Fibroblast of lung (primary cell): ENCODE measurements at regions not wholly inside any gene's neighbourhood (a gene's known extent, or its start where the extent isn't known, plus 50 kb on each side); places are given as distances from the start of the nearest gene placed in this dataset.

Source experiments
- DNase-seq, 2 donors: peaks; one replicate each; pipeline versions ENCODE4 v3.0.0 to v3.0.0-alpha.2; 2010; ENCODE audit warnings: low read depth in 2 of 2
- H2AFZ ChIP-seq: 2 replicates; pipeline ENCODE4 v1.5.1; 2012; ENCODE audit warnings: low read length, control low read depth, inconsistent platforms
- H3K27ac ChIP-seq: 2 replicates; pipeline ENCODE4 v1.5.1; 2011; ENCODE audit warnings: low read length, control low read depth; ENCODE audit not compliant: insufficient read depth
- H3K27me3 ChIP-seq: 2 replicates; pipeline ENCODE4 v1.5.1; 2011; ENCODE audit warnings: mild to moderate bottlenecking, low read length; ENCODE audit not compliant: control insufficient read depth, insufficient read depth
- H3K36me3 ChIP-seq: 2 replicates; pipeline ENCODE4 v1.5.1; 2011; ENCODE audit warnings: low read length; ENCODE audit not compliant: control insufficient read depth, insufficient read depth
- H3K4me1 ChIP-seq: 2 replicates; pipeline ENCODE4 v1.5.1; 2011; ENCODE audit warnings: low read length; ENCODE audit not compliant: control insufficient read depth, insufficient read depth; ENCODE audit errors: extremely low read depth
- H3K4me2 ChIP-seq: 2 replicates; pipeline ENCODE4 v1.5.1; 2011; ENCODE audit warnings: low read length, control low read depth; ENCODE audit not compliant: insufficient read depth; ENCODE audit errors: extremely low read depth
- H3K4me3 ChIP-seq, 4 experiments: fragments of 200-600 bp in 1 of 4; sonication (generic) in 1 of 4; replicated peaks in 1 of 4; 2 replicates each; pipeline ENCODE4 v1.5.1; 2011 to 2016; ENCODE audit warnings: low read length in 4 of 4, low read depth in 3 of 4, mild to moderate bottlenecking in 3 of 4, control low read depth in 2 of 4, inconsistent platforms in 1 of 4, mixed read lengths in 1 of 4; ENCODE audit not compliant: insufficient read depth in 1 of 4; ENCODE audit errors: control extremely low read depth in 1 of 4
- H3K79me2 ChIP-seq: 2 replicates; pipeline ENCODE4 v1.5.1; 2012; ENCODE audit warnings: mild to moderate bottlenecking, low read length, inconsistent platforms; ENCODE audit not compliant: control insufficient read depth, insufficient read depth
- H3K9ac ChIP-seq: 2 replicates; pipeline ENCODE4 v1.5.1; 2011; ENCODE audit warnings: mild to moderate bottlenecking, low read length, control low read depth; ENCODE audit not compliant: insufficient read depth
- H3K9me3 ChIP-seq: 2 replicates; pipeline ENCODE4 v1.5.1; 2012; ENCODE audit warnings: low read depth, low read length; ENCODE audit not compliant: control insufficient read depth, insufficient read depth
- H4K20me1 ChIP-seq: 2 replicates; pipeline ENCODE4 v1.5.1; 2011; ENCODE audit warnings: low read length; ENCODE audit not compliant: control insufficient read depth, insufficient read depth; ENCODE audit errors: extremely low read depth
- EZH2 ChIP-seq: IDR thresholded peaks from 2 replicates; pipeline ENCODE4 v1.5.1; 2012; ENCODE audit warnings: low read length, control low read depth, mild to moderate bottlenecking; ENCODE audit errors: missing control alignments
- TF ChIP-seq, protein P1 (sequence below), 2 donors: IDR thresholded peaks in 1 of 2; conservative IDR thresholded peaks in 1 of 2; 1 replicate in 1 of 2; 2 replicates in 1 of 2; pipeline ENCODE4 v1.5.1; 2011 to 2012; ENCODE audit warnings: low read length in 2 of 2, control low read depth in 1 of 2, inconsistent platforms in 1 of 2, low read depth in 1 of 2, mild to moderate bottlenecking in 1 of 2

- Histone ChIP-seq H3K27me3 (no peaks in the 10 kb centered on the region), H3K27ac (no peak overlapping the region), H3K4me1 (no peaks in the 10 kb centered on the region), H3K9ac (no peak overlapping the region), H3K79me2 (no peaks in the 10 kb centered on the region), H2AFZ (no peak overlapping the region), H4K20me1 (no peaks in the 10 kb centered on the region), H3K4me3 (no peak overlapping the region), H3K36me3 (no peaks in the 10 kb centered on the region), H3K9me3 (no peaks in the 10 kb centered on the region), H3K4me2 (no peak overlapping the region)
- no peak for DNase-seq
- no peak for TF ChIP-seq EZH2
- TF ChIP-seq, protein P1, sequence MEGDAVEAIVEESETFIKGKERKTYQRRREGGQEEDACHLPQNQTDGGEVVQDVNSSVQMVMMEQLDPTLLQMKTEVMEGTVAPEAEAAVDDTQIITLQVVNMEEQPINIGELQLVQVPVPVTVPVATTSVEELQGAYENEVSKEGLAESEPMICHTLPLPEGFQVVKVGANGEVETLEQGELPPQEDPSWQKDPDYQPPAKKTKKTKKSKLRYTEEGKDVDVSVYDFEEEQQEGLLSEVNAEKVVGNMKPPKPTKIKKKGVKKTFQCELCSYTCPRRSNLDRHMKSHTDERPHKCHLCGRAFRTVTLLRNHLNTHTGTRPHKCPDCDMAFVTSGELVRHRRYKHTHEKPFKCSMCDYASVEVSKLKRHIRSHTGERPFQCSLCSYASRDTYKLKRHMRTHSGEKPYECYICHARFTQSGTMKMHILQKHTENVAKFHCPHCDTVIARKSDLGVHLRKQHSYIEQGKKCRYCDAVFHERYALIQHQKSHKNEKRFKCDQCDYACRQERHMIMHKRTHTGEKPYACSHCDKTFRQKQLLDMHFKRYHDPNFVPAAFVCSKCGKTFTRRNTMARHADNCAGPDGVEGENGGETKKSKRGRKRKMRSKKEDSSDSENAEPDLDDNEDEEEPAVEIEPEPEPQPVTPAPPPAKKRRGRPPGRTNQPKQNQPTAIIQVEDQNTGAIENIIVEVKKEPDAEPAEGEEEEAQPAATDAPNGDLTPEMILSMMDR (conservative IDR thresholded peaks at IDR 0.05 in 1 of 2, IDR thresholded peaks at IDR 0.05 in 1 of 2; ENCODE audit: low read depth in 1 of 2, low read length in 2 of 2) = no peak
These were observed 286.7 kb upstream of the CDYL start for GRCh38 chr6:4489538-4489937.

DNA sequence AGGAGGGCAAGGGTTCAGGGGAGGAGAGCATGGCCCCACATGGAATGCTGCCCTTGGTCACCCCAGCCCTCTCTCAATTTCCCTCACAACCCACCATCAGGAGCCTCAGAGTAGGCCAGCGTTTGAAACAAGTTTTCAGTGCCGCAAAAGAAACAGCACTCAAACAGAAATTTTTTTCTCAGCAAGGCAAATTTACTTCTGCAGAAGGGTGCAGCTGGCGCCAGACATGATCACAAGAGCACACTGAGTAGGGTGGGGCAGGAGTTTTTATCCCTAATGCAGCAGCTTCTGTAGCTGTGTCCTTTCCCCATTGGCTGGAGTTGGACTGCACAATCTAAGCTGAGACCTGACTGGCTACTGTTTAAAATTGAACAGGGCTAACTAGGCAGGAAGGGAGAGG is 287.8 kb upstream of the CDYL start:
- H3K27me3 ChIP-seq = no peaks in the 10 kb centered on the region
- H3K4me1 ChIP-seq = no peaks in the 10 kb centered on the region
- TF ChIP-seq EZH2 = no peak
- TF ChIP-seq, protein P1 (conservative IDR thresholded peaks at IDR 0.05 in 1 of 2, IDR thresholded peaks at IDR 0.05 in 1 of 2; ENCODE audit: low read depth in 1 of 2, low read length in 2 of 2) = no peak
- no peaks in the 10 kb centered on the region for H3K36me3 ChIP-seq
- H3K9ac ChIP-seq = no peak overlapping the region
- no peaks in the 10 kb centered on the region for H3K79me2 ChIP-seq
- no peaks in the 10 kb centered on the region for H3K9me3 ChIP-seq
- no peak overlapping the region for H2AFZ ChIP-seq
- no peak for DNase-seq
- H3K4me3 ChIP-seq = no peak overlapping the region
- no peak overlapping the region for H3K4me2 ChIP-seq
- H3K27ac ChIP-seq = no peak overlapping the region
- H4K20me1 ChIP-seq = no peaks in the 10 kb centered on the region

DNA sequence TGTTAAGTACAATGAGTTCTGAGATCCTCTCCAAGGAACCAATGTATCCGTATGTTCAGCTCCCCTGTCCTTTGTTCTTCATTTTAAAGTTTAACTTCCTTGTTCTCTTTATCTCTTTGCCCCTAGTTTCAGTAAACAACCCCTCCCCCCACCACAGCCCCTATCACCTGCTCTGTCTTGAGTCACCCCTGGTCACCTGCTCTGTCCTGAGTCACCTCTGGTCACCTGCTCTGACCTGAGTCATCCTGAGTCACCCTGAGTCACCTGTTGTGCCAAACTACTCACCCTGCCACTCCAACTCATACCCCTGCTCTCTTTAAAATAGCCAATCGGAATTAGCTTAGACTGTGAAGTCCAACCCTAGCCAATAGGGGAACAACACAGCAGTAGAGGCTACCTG is 288.7 kb upstream of the CDYL start:
- H3K4me2 ChIP-seq = no peak overlapping the region
- no peaks in the 10 kb centered on the region for H3K79me2 ChIP-seq
- DNase-seq = no peak
- H3K9me3 ChIP-seq = no peaks in the 10 kb centered on the region
- TF ChIP-seq EZH2 = no peak
- TF ChIP-seq, protein P1 (conservative IDR thresholded peaks at IDR 0.05 in 1 of 2, IDR thresholded peaks at IDR 0.05 in 1 of 2; ENCODE audit: low read depth in 1 of 2, low read length in 2 of 2) = no peak
- no peaks in the 10 kb centered on the region for H3K27me3 ChIP-seq
- no peaks in the 10 kb centered on the region for H4K20me1 ChIP-seq
- no peaks in the 10 kb centered on the region for H3K36me3 ChIP-seq
- no peaks in the 10 kb centered on the region for H3K4me1 ChIP-seq
- no peak overlapping the region for H3K9ac ChIP-seq
- H2AFZ ChIP-seq = no peak overlapping the region
- H3K27ac ChIP-seq = no peak overlapping the region
- no peak overlapping the region for H3K4me3 ChIP-seq
